Endothelial cell of umbilical vein (primary cell): ENCODE measurements at regions not wholly inside any gene's neighbourhood (a gene's known extent, or its start where the extent isn't known, plus 50 kb on each side); places are given as distances from the start of the nearest gene placed in this dataset.

Experiments
- BruUV-seq: library from RNA; stranded (reverse); fragments of 400-500 nt; replicated peaks from 2 replicates; lab custom pipeline; 2021; lab: Mats Ljungman, UMichigan
- CTCF ChIA-PET: fragments of 300-600, 350-600 bp; sonication (Branson Sonifier 250); formaldehyde crosslinking; loops from one replicate; lab custom pipeline; 2021; ENCODE audit warnings: antibody characterized with exemption, inconsistent platforms; lab: Charles Lee
- POLR2A ChIA-PET: fragments of 300-600, 350-600 bp; sonication (Branson Sonifier 250); formaldehyde crosslinking; loops from one replicate; lab custom pipeline; 2021; ENCODE audit warnings: antibody characterized with exemption, inconsistent platforms; lab: Charles Lee
- DNase-seq: peaks from one replicate; pipeline ENCODE4 v3.0.0-alpha.2; 2011; ENCODE audit warnings: low read depth, low spot score
- FAIRE-seq: peaks from 2 replicates; lab custom pipeline; 2011; peaks lifted over from hg19 to GRCh38; lab: Jason Lieb, UNC
- H2AFZ ChIP-seq: 2 replicates; pipeline ENCODE4 v1.6.0; 2012; ENCODE audit warnings: low read depth, low read length, control low read depth, inconsistent platforms
- H3K27ac ChIP-seq: 2 replicates; pipeline ENCODE4 v1.5.1; 2011; ENCODE audit warnings: low read depth, mild to moderate bottlenecking, control low read depth, low read length, moderate library complexity; ENCODE audit not compliant: insufficient read depth
- H3K27me3 ChIP-seq, 2 experiments: 2 replicates each; pipeline versions ENCODE4 v1.6.0 to v1.6.1; 2011; ENCODE audit warnings: low read length in 2 of 2, mixed read lengths in 1 of 2; ENCODE audit not compliant: control insufficient read depth in 2 of 2, insufficient read depth in 2 of 2
- H3K36me3 ChIP-seq, 2 experiments: 2 replicates in 1 of 2; 3 replicates in 1 of 2; pipeline ENCODE4 v1.5.1; 2011; ENCODE audit warnings: low read length in 2 of 2, mild to moderate bottlenecking in 1 of 2, moderate library complexity in 1 of 2; ENCODE audit not compliant: control insufficient read depth in 2 of 2, insufficient read depth in 2 of 2; ENCODE audit errors: extremely low read depth in 1 of 2
- H3K4me1 ChIP-seq: 3 replicates; pipeline ENCODE4 v1.5.1; 2011; ENCODE audit warnings: mild to moderate bottlenecking, low read length; ENCODE audit not compliant: control insufficient read depth, insufficient read depth; ENCODE audit errors: extremely low read depth
- H3K4me2 ChIP-seq: 2 replicates; pipeline ENCODE4 v1.6.1; 2011; ENCODE audit warnings: low read length, control low read depth, mixed read lengths; ENCODE audit not compliant: insufficient read depth
- H3K4me3 ChIP-seq, 3 experiments: fragments of 200-600 bp in 1 of 3; sonication (generic), shearing (Covaris generic) in 1 of 3; replicated peaks in 1 of 3; 2 replicates each; pipeline ENCODE4 v1.5.1; 2011 to 2016; ENCODE audit warnings: control low read depth in 3 of 3, low read length in 3 of 3, mild to moderate bottlenecking in 2 of 3, inconsistent platforms in 1 of 3, low read depth in 1 of 3, moderate library complexity in 1 of 3; ENCODE audit not compliant: insufficient read depth in 1 of 3
- H3K79me2 ChIP-seq: 2 replicates; pipeline ENCODE4 v1.6.0; 2012; ENCODE audit warnings: low read length, inconsistent platforms; ENCODE audit not compliant: control insufficient read depth, insufficient read depth
- H3K9ac ChIP-seq: replicated peaks from 2 replicates; pipeline ENCODE3; 2011; ENCODE audit warnings: low read length, control low read depth; ENCODE audit not compliant: insufficient read depth; ENCODE audit errors: extremely low read depth
- H3K9me1 ChIP-seq: replicated peaks from 3 replicates; pipeline ENCODE4 v1.6.0; 2011; ENCODE audit warnings: mild to moderate bottlenecking, low read length; ENCODE audit not compliant: control insufficient read depth, insufficient read depth; ENCODE audit errors: extremely low read depth
- H3K9me3 ChIP-seq: replicated peaks from 2 replicates; pipeline ENCODE4 v1.5.1; 2012; ENCODE audit warnings: low read length, inconsistent platforms; ENCODE audit not compliant: control insufficient read depth, insufficient read depth
- H4K20me1 ChIP-seq: replicated peaks from 2 replicates; pipeline ENCODE3; 2011; ENCODE audit warnings: mild to moderate bottlenecking, low read length; ENCODE audit not compliant: control insufficient read depth, insufficient read depth; ENCODE audit errors: extremely low read depth
- CTCF ChIP-seq, 2 donors: IDR thresholded peaks; 1 replicate in 1 of 2; 2 replicates in 1 of 2; pipeline ENCODE4 v1.5.1; 2011; ENCODE audit warnings: low read length in 2 of 2, mild to moderate bottlenecking in 2 of 2, moderate library complexity in 2 of 2, control low read depth in 1 of 2, inconsistent platforms in 1 of 2, low read depth in 1 of 2; ENCODE audit not compliant: insufficient read depth in 1 of 2; ENCODE audit errors: extremely low read depth in 1 of 2
- EZH2 ChIP-seq: IDR thresholded peaks from 2 replicates; pipeline ENCODE4 v1.6.1; 2012; ENCODE audit warnings: borderline replicate concordance, low read depth, mild to moderate bottlenecking, moderate library complexity, low read length, inconsistent platforms; ENCODE audit not compliant: severe bottlenecking
- FOS ChIP-seq: IDR thresholded peaks from 2 replicates; pipeline ENCODE4 v1.6.1; 2011; ENCODE audit warnings: mild to moderate bottlenecking, low read length, moderate library complexity, borderline replicate concordance; ENCODE audit not compliant: insufficient read depth
- GATA2 ChIP-seq: IDR thresholded peaks from 2 replicates; pipeline ENCODE4 v1.7.0; 2011; ENCODE audit warnings: low read depth, mild to moderate bottlenecking, moderate library complexity, mixed read lengths, low read length; ENCODE audit not compliant: insufficient read length, insufficient read depth
- JUN ChIP-seq: IDR thresholded peaks from 2 replicates; pipeline ENCODE4 v1.6.1; 2011; ENCODE audit warnings: borderline replicate concordance, low read depth; ENCODE audit not compliant: insufficient read length, insufficient read depth
- MYC ChIP-seq: IDR thresholded peaks from one replicate; pipeline ENCODE4 v1.6.1; 2011; ENCODE audit warnings: mild to moderate bottlenecking, low read depth, low read length
- POLR2A ChIP-seq: IDR thresholded peaks from 2 replicates; pipeline ENCODE4 v1.6.1; 2012; ENCODE audit warnings: low read depth, mild to moderate bottlenecking, control low read depth, low read length
- POLR2AphosphoS5 ChIP-seq: IDR thresholded peaks from 2 replicates; pipeline ENCODE4 v1.6.1; 2012; ENCODE audit warnings: low read depth, mild to moderate bottlenecking, control low read depth, low read length, moderate library complexity; ENCODE audit not compliant: insufficient read depth
- dilution Hi-C: fragments of 300-500 bp; cut with MboI; formaldehyde crosslinking; loops from one replicate; pipeline ENCODE4 v1.15.0; 2019; ENCODE audit warnings: low sequenced_read_pairs; ENCODE audit not compliant: extremely low pct_ligation_motif_present
- intact Hi-C: fragments of 100-400 bp; cut with micrococcal nuclease; formaldehyde crosslinking; loops from one replicate; pipeline ENCODE4 v1.10.0; 2022
- TF ChIP-seq, protein P1 (sequence below): IDR thresholded peaks from 2 replicates; pipeline ENCODE4 v1.6.1; 2011; ENCODE audit not compliant: insufficient read depth, insufficient read length

DNA sequence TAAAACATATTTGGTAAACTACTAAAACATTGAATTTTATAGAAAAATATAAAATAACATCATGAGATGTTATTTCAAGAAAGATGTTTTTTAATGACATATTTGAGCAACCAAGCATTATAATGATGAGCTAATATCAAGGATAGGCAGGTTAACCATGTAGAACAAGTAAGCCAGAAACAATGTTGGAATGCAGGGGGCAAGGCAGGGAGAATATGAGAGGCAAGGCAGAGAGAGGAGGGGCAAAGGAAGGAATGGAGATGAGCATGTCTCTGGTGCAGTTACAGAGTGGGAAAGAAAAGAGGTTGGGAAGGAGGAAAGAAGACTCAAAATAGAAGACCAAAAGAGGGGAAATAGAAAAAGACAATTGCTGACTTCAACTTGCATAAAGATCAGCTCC lies 390.4 kb downstream of the MCTP2 start:
- no peaks in the 10 kb centered on the region for H3K27me3 ChIP-seq
- H3K79me2 ChIP-seq, result no peaks in the 10 kb centered on the region
- H3K9me1 ChIP-seq, result no peaks in the 10 kb centered on the region
- no peak overlapping the region for H3K4me2 ChIP-seq
- FAIRE-seq (no peak), DNase-seq (no peak)
- CTCF ChIA-PET, result interaction anchor here (0.9 kb wide), 1 partner anchor 15 kb away, joined by 3 read pairs; no protein-coding TSS in a partner anchor
- H3K4me3 ChIP-seq, result no peak overlapping the region
- H3K36me3 ChIP-seq, result no peaks in the 10 kb centered on the region
- dilution Hi-C loops, result no loop called here
- no peak overlapping the region for H3K27ac ChIP-seq
- H3K4me1 ChIP-seq, result no peaks in the 10 kb centered on the region
- intact Hi-C loops, result no loop called here
- TF ChIP-seq, protein P1, sequence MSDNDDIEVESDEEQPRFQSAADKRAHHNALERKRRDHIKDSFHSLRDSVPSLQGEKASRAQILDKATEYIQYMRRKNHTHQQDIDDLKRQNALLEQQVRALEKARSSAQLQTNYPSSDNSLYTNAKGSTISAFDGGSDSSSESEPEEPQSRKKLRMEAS, result no peak
- TF ChIP-seq POLR2A (no peak), FOS (no peak), GATA2 (no peak), JUN (no peak), CTCF (IDR thresholded peaks at IDR 0.05; ENCODE audit: extremely low read depth in 1 of 2, insufficient read depth in 1 of 2, low read depth in 1 of 2, low read length in 2 of 2) (no peak), MYC (no peak), POLR2AphosphoS5 (no peak), EZH2 (no peak)
- no peaks in the 10 kb centered on the region for H4K20me1 ChIP-seq
- no TSS peak for BruUV-seq
- POLR2A ChIA-PET, result no interaction called here
- no peak overlapping the region for H2AFZ ChIP-seq
- no peaks in the 10 kb centered on the region for H3K9me3 ChIP-seq
- H3K9ac ChIP-seq, result no peak overlapping the region
